ENCODE measurements at regions not wholly inside any gene's neighbourhood (a gene's known extent, or its start where the extent isn't known, plus 50 kb on each side); places are given as distances from the start of the nearest gene placed in this dataset.

GRCh38 chr16:21501869-21502667, 97.3 kb upstream of the METTL9 start:
- Histone ChIP-seq H3K4me3 (peak overlapping the region; percentile 88), H3K27me3 (ENCODE audit: control insufficient read depth in 2 of 2, insufficient read depth in 2 of 2, low read length in 2 of 2) (no peaks in the 10 kb centered on the region), H3K9me1 (ENCODE audit: control insufficient read depth, insufficient read depth, low read length) (no peaks in the 10 kb centered on the region), H3K79me2 (ENCODE audit: control insufficient read depth, insufficient read depth, low read length) (peaks cover 51% of the 10 kb centered on the region), H3K4me1 (replicated peaks in 1 of 2; ENCODE audit: control insufficient read depth in 2 of 2, insufficient read depth in 2 of 2, low read length in 2 of 2) (peaks cover 0 to 16% of the 10 kb centered on the region in 2 experiments; a peak in 3 of 5 replicates), H3K9ac (ENCODE audit: insufficient read depth in 1 of 2, low read depth in 2 of 2, low read length in 2 of 2) (peak overlapping the region; percentile 75 to 95; a peak in 3 of 4 replicates), H3K4me2 (ENCODE audit: insufficient read depth, low read length) (peak overlapping the region; percentile 76), H3K27ac (ENCODE audit: extremely low read depth, low read depth, low read length) (peak overlapping the region; percentile 96), H3K9me3 (replicated peaks; ENCODE audit: control insufficient read depth, insufficient read depth, low read depth, low read length) (no peaks in the 10 kb centered on the region), H2AFZ (ENCODE audit: low read depth, low read length) (peak overlapping the region; percentile 87), H4K20me1 (replicated peaks; ENCODE audit: control insufficient read depth, insufficient read depth, low read length) (peaks cover 12% of the 10 kb centered on the region; the same call in 1 of the 2 replicates), H3K36me3 (ENCODE audit: control insufficient read depth, insufficient read depth, low read length) (peaks cover 6% of the 10 kb centered on the region; the same call in 1 of the 3 replicates)
- no TSS peak for BruUV-seq (replicated peaks)
- intact Hi-C loops (cut with micrococcal nuclease) (no loop called here), in situ Hi-C loops (cut with MboI) (no loop called here)
- peak; percentile 91 to 95 (median 93) for DNase-seq (ENCODE audit: extremely low read depth in 1 of 4, low spot score in 3 of 4)
- ChIA-PET CTCF (ENCODE audit: low intra/inter-chr PET ratio) (no interaction called here), POLR2A (no interaction called here)
- peak; percentile 97 for ATAC-seq
- WGBS (ENCODE audit: insufficient coverage, low coverage, missing lambda C conversion rate) = 0% methylated on average over 49 of the region's 91 CpGs
- peak; percentile 72 for FAIRE-seq
- no peak for TF ChIP-seq ZNF707 (CRISPR knock-in tag; conservative IDR thresholded peaks at IDR 0.05)
- TF ChIP-seq HDAC6 (IDR thresholded peaks at IDR 0.05; ENCODE audit: low read depth, low read length) = no peak
- TF ChIP-seq KDM5B (IDR thresholded peaks at IDR 0.05; ENCODE audit: insufficient replicate concordance, low read depth, low read length) = peak; percentile 33
- no peak for TF ChIP-seq SRSF7 (optimal IDR thresholded peaks at IDR 0.05; ENCODE audit: low read depth, low read length)
- TF ChIP-seq ZC3H4 (CRISPR knock-in tag; IDR thresholded peaks at IDR 0.05; ENCODE audit: borderline replicate concordance) = no peak
- no peak for TF ChIP-seq ZFP91 (CRISPR knock-in tag; IDR thresholded peaks at IDR 0.05)
- TF ChIP-seq ZNF143 (CRISPR knock-in tag; IDR thresholded peaks at IDR 0.05) = peak; percentile 86
- peak; percentile 41; the same call in 1 of the 2 replicates for TF ChIP-seq AFF4 (CRISPR knock-in tag; IDR thresholded peaks at IDR 0.05)
- peak; percentile 70 to 94 for TF ChIP-seq E2F6 (IDR thresholded peaks at IDR 0.05; ENCODE audit: borderline replicate concordance in 1 of 2, extremely low read depth in 1 of 2, insufficient read depth in 1 of 2, insufficient read length in 1 of 2, low read depth in 1 of 2, low read length in 1 of 2, poor library complexity in 1 of 2, severe bottlenecking in 1 of 2)
